ENCODE measurements at regions not wholly inside any gene's neighbourhood (a gene's known extent, or its start where the extent isn't known, plus 50 kb on each side); places are given as distances from the start of the nearest gene placed in this dataset.

GRCh38 chr6:44771647-44772415, 384.3 kb downstream of the CDC5L start:
- no peak for DNase-seq

DNA sequence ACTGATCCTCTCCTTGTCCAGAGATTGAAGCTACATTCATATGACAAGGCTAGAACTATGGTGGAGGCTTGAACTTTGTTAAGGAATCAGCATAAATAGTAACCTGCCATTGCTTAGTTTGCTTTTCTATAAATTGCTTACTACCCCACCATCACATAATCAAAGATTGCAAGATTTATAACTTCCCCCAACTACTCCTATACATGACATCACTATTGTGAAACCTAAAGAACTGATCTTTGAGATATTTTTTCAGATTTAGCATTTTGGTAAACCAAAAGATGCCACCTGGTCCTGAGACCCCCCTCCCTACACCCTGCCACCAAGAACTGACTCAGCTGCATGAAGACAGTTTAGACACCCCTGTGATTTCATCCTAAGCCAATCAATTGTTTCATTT, 385.3 kb downstream of the CDC5L start:
- no peak for DNase-seq

DNA sequence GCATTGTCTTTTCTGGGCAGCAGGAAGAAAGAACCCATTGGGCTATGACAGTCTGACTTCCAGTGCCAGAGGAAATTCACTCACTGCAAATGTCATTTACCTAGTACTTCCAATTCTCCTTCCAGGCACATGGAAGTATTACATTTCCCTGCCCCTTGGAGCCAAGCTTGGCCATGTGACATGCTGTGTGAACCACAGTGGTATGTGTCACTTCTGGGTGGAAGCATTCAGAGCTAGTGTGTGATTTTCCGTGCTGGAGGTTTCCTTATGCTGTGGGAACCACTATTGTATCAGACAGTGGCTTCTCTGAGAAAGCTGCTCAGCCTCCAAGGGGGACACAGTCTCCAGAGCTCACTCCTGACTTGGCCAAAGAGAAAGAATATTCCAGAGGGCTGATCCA, 387.6 kb downstream of the CDC5L start:
- DNase-seq = no peak

DNA sequence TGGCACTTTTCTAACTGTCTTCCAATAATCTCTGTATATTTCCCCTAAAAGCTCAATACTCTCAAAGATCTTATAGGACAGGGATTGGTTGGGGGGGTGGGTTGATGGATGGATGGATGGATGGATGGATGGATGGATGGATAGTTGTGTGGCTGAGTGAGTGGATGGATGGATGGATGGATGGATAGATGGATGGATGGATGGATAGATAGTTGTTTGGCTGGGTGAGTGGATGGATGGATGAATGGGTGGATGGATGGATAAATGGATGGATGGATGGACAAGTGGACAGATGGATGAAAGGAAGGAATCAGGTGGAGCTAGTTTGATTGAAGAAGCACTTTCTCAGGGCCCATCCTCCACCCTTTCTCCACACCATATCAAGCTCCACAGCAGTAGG, 388.8 kb downstream of the CDC5L start:
- no peak for DNase-seq

DNA sequence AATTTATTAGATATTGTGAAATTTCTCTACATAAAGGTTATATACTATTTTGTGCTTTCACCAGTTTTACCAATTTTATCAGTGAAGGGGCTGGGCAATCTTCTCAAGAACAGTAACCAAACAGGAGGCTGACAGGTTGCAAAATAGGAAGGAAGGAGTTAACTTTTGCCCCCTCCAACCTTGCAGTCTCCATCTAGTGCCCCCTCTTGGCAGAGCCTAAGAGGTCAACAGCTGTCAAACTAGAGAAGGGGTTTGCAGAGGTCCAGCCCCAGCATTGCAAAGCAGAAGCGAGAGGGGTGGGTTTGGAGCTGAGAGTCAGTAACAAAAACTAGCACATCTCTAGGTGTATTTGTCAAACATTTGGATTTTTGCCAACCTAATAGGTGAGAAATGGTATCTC, 391.0 kb downstream of the CDC5L start:
- DNase-seq = no peak
